Peyer's patch (tissue), 4 donors: ENCODE measurements at regions not wholly inside any gene's neighbourhood (a gene's known extent, or its start where the extent isn't known, plus 50 kb on each side); places are given as distances from the start of the nearest gene placed in this dataset.

Experiments used
- POLR2A ChIP-seq, 2 donors: fragments of 450-650 bp; IDR thresholded peaks; one replicate each; pipeline ENCODE4 v1.5.1; 2017; ENCODE audit warnings: antibody characterized with exemption in 2 of 2, mild to moderate bottlenecking in 2 of 2, moderate library complexity in 2 of 2
- TF ChIP-seq, protein P1 (sequence below), 6 experiments: fragments of 450-650 bp in 4 of 6; fragments of 200-600 bp in 2 of 6; sonication (generic) in 1 of 6; IDR thresholded peaks; one replicate each; pipeline ENCODE4 v1.5.1; 2017 to 2019; ENCODE audit warnings: antibody characterized with exemption in 6 of 6, mild to moderate bottlenecking in 3 of 6, moderate library complexity in 1 of 6

DNA sequence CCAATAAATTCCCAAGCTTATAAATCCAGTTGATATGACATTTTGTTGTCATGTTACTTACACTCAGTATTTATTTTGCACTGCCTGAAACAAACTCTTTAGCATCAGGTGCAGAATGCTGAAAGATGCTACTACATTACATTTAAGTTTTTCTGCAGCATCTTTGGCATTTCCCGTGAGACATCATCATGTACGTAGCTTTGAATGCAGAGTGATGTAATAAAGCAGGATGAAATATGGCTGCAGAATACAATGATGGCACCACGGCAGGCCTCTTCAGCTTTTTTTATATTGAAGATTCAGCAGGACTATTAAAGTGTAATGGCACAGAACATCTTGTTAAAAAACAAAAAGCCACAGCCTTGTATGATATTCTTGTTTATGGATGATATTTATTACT lies 531.8 kb downstream of the NXPH1 start:
- TF ChIP-seq, protein P1, sequence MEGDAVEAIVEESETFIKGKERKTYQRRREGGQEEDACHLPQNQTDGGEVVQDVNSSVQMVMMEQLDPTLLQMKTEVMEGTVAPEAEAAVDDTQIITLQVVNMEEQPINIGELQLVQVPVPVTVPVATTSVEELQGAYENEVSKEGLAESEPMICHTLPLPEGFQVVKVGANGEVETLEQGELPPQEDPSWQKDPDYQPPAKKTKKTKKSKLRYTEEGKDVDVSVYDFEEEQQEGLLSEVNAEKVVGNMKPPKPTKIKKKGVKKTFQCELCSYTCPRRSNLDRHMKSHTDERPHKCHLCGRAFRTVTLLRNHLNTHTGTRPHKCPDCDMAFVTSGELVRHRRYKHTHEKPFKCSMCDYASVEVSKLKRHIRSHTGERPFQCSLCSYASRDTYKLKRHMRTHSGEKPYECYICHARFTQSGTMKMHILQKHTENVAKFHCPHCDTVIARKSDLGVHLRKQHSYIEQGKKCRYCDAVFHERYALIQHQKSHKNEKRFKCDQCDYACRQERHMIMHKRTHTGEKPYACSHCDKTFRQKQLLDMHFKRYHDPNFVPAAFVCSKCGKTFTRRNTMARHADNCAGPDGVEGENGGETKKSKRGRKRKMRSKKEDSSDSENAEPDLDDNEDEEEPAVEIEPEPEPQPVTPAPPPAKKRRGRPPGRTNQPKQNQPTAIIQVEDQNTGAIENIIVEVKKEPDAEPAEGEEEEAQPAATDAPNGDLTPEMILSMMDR (IDR thresholded peaks at IDR 0.05): no peak
- TF ChIP-seq POLR2A (IDR thresholded peaks at IDR 0.05): no peak
